ENCODE measurements at regions not wholly inside any gene's neighbourhood (a gene's known extent, or its start where the extent isn't known, plus 50 kb on each side); places are given as distances from the start of the nearest gene placed in this dataset.

GRCh38 chr1:240020871-240021270, 70.8 kb upstream of the FMN2 start:
- TF ChIP-seq EZH2phosphoT487 (IDR thresholded peaks at IDR 0.05; ENCODE audit: low read depth, severe bottlenecking, unreplicated experiment) (no peak), CTCF (IDR thresholded peaks at IDR 0.05; ENCODE audit: poor library complexity) (no peak), EZH2 (IDR thresholded peaks at IDR 0.05; ENCODE audit: borderline replicate concordance) (no peak)

All from hepatocyte (in vitro differentiated cells).